ENCODE measurements at regions not wholly inside any gene's neighbourhood (a gene's known extent, or its start where the extent isn't known, plus 50 kb on each side); places are given as distances from the start of the nearest gene placed in this dataset.

GRCh38 chr5:44614845-44615244 is 193.9 kb upstream of the MRPS30 start:
- no peaks in the 10 kb centered on the region for H3K4me1 ChIP-seq (ENCODE audit: control insufficient read depth, insufficient read depth, low read depth, low read length)
- H2BK120ac ChIP-seq (ENCODE audit: low read depth, low read length): no peak overlapping the region
- no peak overlapping the region for H3K18ac ChIP-seq (ENCODE audit: low read depth in 1 of 2, low read length in 2 of 2)
- H2AK5ac ChIP-seq (ENCODE audit: low read length, severe bottlenecking): no peak overlapping the region
- H2BK5ac ChIP-seq (ENCODE audit: low read depth, low read length, poor library complexity, severe bottlenecking): no peak overlapping the region
- no peaks in the 10 kb centered on the region for H3K36me3 ChIP-seq (ENCODE audit: control insufficient read depth in 1 of 2, insufficient read depth in 2 of 2, low read depth in 1 of 2, low read length in 2 of 2)
- H3K23ac ChIP-seq (ENCODE audit: low read length in 2 of 2): no peak overlapping the region
- H2BK15ac ChIP-seq (ENCODE audit: low read depth, poor library complexity, severe bottlenecking): no peak overlapping the region
- H3K4me3 ChIP-seq (ENCODE audit: insufficient read depth in 1 of 2, low read depth in 1 of 2, low read length in 2 of 2): no peak overlapping the region
- H3K4me2 ChIP-seq (ENCODE audit: low read length, poor library complexity, severe bottlenecking): no peak overlapping the region
- no peak overlapping the region for H3K4ac ChIP-seq (ENCODE audit: low read depth in 1 of 2, low read length in 2 of 2)
- H3K9ac ChIP-seq (ENCODE audit: low read length): no peak overlapping the region
- no peak overlapping the region for H3K14ac ChIP-seq (ENCODE audit: low read length in 2 of 2)
- H2AFZ ChIP-seq (ENCODE audit: low read depth, low read length): no peak overlapping the region
- no peaks in the 10 kb centered on the region for H3K9me3 ChIP-seq (ENCODE audit: control insufficient read depth, low read length)
- H4K91ac ChIP-seq (ENCODE audit: low read length): no peak overlapping the region
- H4K8ac ChIP-seq (ENCODE audit: low read length): no peak overlapping the region
- no peaks in the 10 kb centered on the region for H3K27me3 ChIP-seq (ENCODE audit: control insufficient read depth in 1 of 2, insufficient read depth in 1 of 2, low read length in 2 of 2)
- no peak for DNase-seq
- H3K79me1 ChIP-seq (replicated peaks; ENCODE audit: low read length, poor library complexity, severe bottlenecking): no peaks in the 10 kb centered on the region
- no peak overlapping the region for H2BK12ac ChIP-seq (ENCODE audit: low read length in 2 of 2)
- no CpG with 5 or more reads among the region's 2 CpGs for WGBS
- no peak overlapping the region for H3K27ac ChIP-seq (ENCODE audit: low read length, poor library complexity, severe bottlenecking)

GRCh38 chr5:44613936-44614335 is 194.8 kb upstream of the MRPS30 start:
- DNase-seq: no peak
- WGBS: 92% methylated on average over 1 of the region's 1 CpG
- Histone ChIP-seq H3K4me1 (ENCODE audit: control insufficient read depth, insufficient read depth, low read depth, low read length) (no peaks in the 10 kb centered on the region), H2BK15ac (ENCODE audit: low read depth, poor library complexity, severe bottlenecking) (no peak overlapping the region), H3K27ac (ENCODE audit: low read length, poor library complexity, severe bottlenecking) (no peak overlapping the region), H3K9ac (ENCODE audit: low read length) (no peak overlapping the region), H3K79me1 (replicated peaks; ENCODE audit: low read length, poor library complexity, severe bottlenecking) (no peaks in the 10 kb centered on the region), H2AFZ (ENCODE audit: low read depth, low read length) (no peak overlapping the region), H3K36me3 (ENCODE audit: control insufficient read depth in 1 of 2, insufficient read depth in 2 of 2, low read depth in 1 of 2, low read length in 2 of 2) (no peaks in the 10 kb centered on the region), H2BK5ac (ENCODE audit: low read depth, low read length, poor library complexity, severe bottlenecking) (no peak overlapping the region), H3K27me3 (ENCODE audit: control insufficient read depth in 1 of 2, insufficient read depth in 1 of 2, low read length in 2 of 2) (no peaks in the 10 kb centered on the region), H3K9me3 (ENCODE audit: control insufficient read depth, low read length) (no peaks in the 10 kb centered on the region), H4K8ac (ENCODE audit: low read length) (no peak overlapping the region), H3K18ac (ENCODE audit: low read depth in 1 of 2, low read length in 2 of 2) (no peak overlapping the region), H3K23ac (ENCODE audit: low read length in 2 of 2) (no peak overlapping the region), H3K4ac (ENCODE audit: low read depth in 1 of 2, low read length in 2 of 2) (no peak overlapping the region), H2AK5ac (ENCODE audit: low read length, severe bottlenecking) (no peak overlapping the region), H2BK120ac (ENCODE audit: low read depth, low read length) (no peak overlapping the region), H3K14ac (ENCODE audit: low read length in 2 of 2) (no peak overlapping the region), H2BK12ac (ENCODE audit: low read length in 2 of 2) (no peak overlapping the region), H3K4me2 (ENCODE audit: low read length, poor library complexity, severe bottlenecking) (no peak overlapping the region), H4K91ac (ENCODE audit: low read length) (no peak overlapping the region), H3K4me3 (ENCODE audit: insufficient read depth in 1 of 2, low read depth in 1 of 2, low read length in 2 of 2) (no peak overlapping the region)

GRCh38 chr5:44605926-44606325 is 202.8 kb upstream of the MRPS30 start:
- H4K91ac ChIP-seq (ENCODE audit: low read length): no peak overlapping the region
- no peak overlapping the region for H3K4ac ChIP-seq (ENCODE audit: low read depth in 1 of 2, low read length in 2 of 2)
- no peaks in the 10 kb centered on the region for H3K9me3 ChIP-seq (ENCODE audit: control insufficient read depth, low read length)
- no peak overlapping the region for H2BK120ac ChIP-seq (ENCODE audit: low read depth, low read length)
- H3K27ac ChIP-seq (ENCODE audit: low read length, poor library complexity, severe bottlenecking): no peak overlapping the region
- no peak overlapping the region for H2BK5ac ChIP-seq (ENCODE audit: low read depth, low read length, poor library complexity, severe bottlenecking)
- no peaks in the 10 kb centered on the region for H3K27me3 ChIP-seq (ENCODE audit: control insufficient read depth in 1 of 2, insufficient read depth in 1 of 2, low read length in 2 of 2)
- DNase-seq: no peak
- H3K4me3 ChIP-seq (ENCODE audit: insufficient read depth in 1 of 2, low read depth in 1 of 2, low read length in 2 of 2): no peak overlapping the region
- no peak overlapping the region for H2AFZ ChIP-seq (ENCODE audit: low read depth, low read length)
- H3K79me1 ChIP-seq (replicated peaks; ENCODE audit: low read length, poor library complexity, severe bottlenecking): no peaks in the 10 kb centered on the region
- H3K36me3 ChIP-seq (ENCODE audit: control insufficient read depth in 1 of 2, insufficient read depth in 2 of 2, low read depth in 1 of 2, low read length in 2 of 2): no peaks in the 10 kb centered on the region
- H2BK12ac ChIP-seq (ENCODE audit: low read length in 2 of 2): no peak overlapping the region
- no peak overlapping the region for H2BK15ac ChIP-seq (ENCODE audit: low read depth, poor library complexity, severe bottlenecking)
- 98% methylated on average over 5 of the region's 5 CpGs for WGBS
- no peak overlapping the region for H3K9ac ChIP-seq (ENCODE audit: low read length)
- H3K23ac ChIP-seq (ENCODE audit: low read length in 2 of 2): no peak overlapping the region
- H2AK5ac ChIP-seq (ENCODE audit: low read length, severe bottlenecking): no peak overlapping the region
- no peak overlapping the region for H3K18ac ChIP-seq (ENCODE audit: low read depth in 1 of 2, low read length in 2 of 2)
- H3K14ac ChIP-seq (ENCODE audit: low read length in 2 of 2): no peak overlapping the region
- no peaks in the 10 kb centered on the region for H3K4me1 ChIP-seq (ENCODE audit: control insufficient read depth, insufficient read depth, low read depth, low read length)
- H4K8ac ChIP-seq (ENCODE audit: low read length): no peak overlapping the region
- H3K4me2 ChIP-seq (ENCODE audit: low read length, poor library complexity, severe bottlenecking): no peak overlapping the region

- Histone ChIP-seq H3K18ac (ENCODE audit: low read depth in 1 of 2, low read length in 2 of 2) (no peak overlapping the region), H3K4ac (ENCODE audit: low read depth in 1 of 2, low read length in 2 of 2) (no peak overlapping the region), H3K4me2 (ENCODE audit: low read length, poor library complexity, severe bottlenecking) (no peak overlapping the region), H4K8ac (ENCODE audit: low read length) (no peak overlapping the region), H2BK120ac (ENCODE audit: low read depth, low read length) (no peak overlapping the region), H3K27ac (ENCODE audit: low read length, poor library complexity, severe bottlenecking) (no peak overlapping the region), H3K23ac (ENCODE audit: low read length in 2 of 2) (no peak overlapping the region), H2AK5ac (ENCODE audit: low read length, severe bottlenecking) (no peak overlapping the region), H2BK5ac (ENCODE audit: low read depth, low read length, poor library complexity, severe bottlenecking) (no peak overlapping the region), H3K4me3 (ENCODE audit: insufficient read depth in 1 of 2, low read depth in 1 of 2, low read length in 2 of 2) (no peak overlapping the region), H2AFZ (ENCODE audit: low read depth, low read length) (no peak overlapping the region), H3K27me3 (ENCODE audit: control insufficient read depth in 1 of 2, insufficient read depth in 1 of 2, low read length in 2 of 2) (no peaks in the 10 kb centered on the region), H3K4me1 (ENCODE audit: control insufficient read depth, insufficient read depth, low read depth, low read length) (no peaks in the 10 kb centered on the region), H3K9me3 (ENCODE audit: control insufficient read depth, low read length) (no peaks in the 10 kb centered on the region), H2BK12ac (ENCODE audit: low read length in 2 of 2) (no peak overlapping the region), H3K79me1 (replicated peaks; ENCODE audit: low read length, poor library complexity, severe bottlenecking) (no peaks in the 10 kb centered on the region), H3K9ac (ENCODE audit: low read length) (no peak overlapping the region), H3K14ac (ENCODE audit: low read length in 2 of 2) (no peak overlapping the region), H4K91ac (ENCODE audit: low read length) (no peak overlapping the region), H2BK15ac (ENCODE audit: low read depth, poor library complexity, severe bottlenecking) (no peak overlapping the region), H3K36me3 (ENCODE audit: control insufficient read depth in 1 of 2, insufficient read depth in 2 of 2, low read depth in 1 of 2, low read length in 2 of 2) (no peaks in the 10 kb centered on the region)
- WGBS: 69% methylated on average over 8 of the region's 8 CpGs
- no peak for DNase-seq
These were observed 205.1 kb upstream of the MRPS30 start for GRCh38 chr5:44603496-44604272.

All from mesenchymal stem cell (in vitro differentiated cells and primary cell).